HG03378 (cell line): ENCODE measurements at regions not wholly inside any gene's neighbourhood (a gene's known extent, or its start where the extent isn't known, plus 50 kb on each side); places are given as distances from the start of the nearest gene placed in this dataset.

Experiments
- ATAC-seq: cut with Tn5 transposase; IDR thresholded peaks from one replicate; pipeline ENCODE4 v1.9.1; 2021; ENCODE audit warnings: mild to moderate bottlenecking, moderate library complexity; ENCODE audit not compliant: unreplicated experiment

- ATAC-seq: no peak
Observed at GRCh38 chr5:90135779-90136378, 273.7 kb downstream of the CETN3 start.

- no peak for ATAC-seq
Observed at GRCh38 chr5:90134892-90135291, 274.7 kb downstream of the CETN3 start.

GRCh38 chr5:90134381-90134780 is 275.2 kb downstream of the CETN3 start:
- ATAC-seq: no peak

GRCh38 chr5:90133941-90134340 is 275.6 kb downstream of the CETN3 start:
- ATAC-seq: no peak

- peak; percentile 68 for ATAC-seq
Observed at GRCh38 chr5:90131383-90132133, 278.0 kb downstream of the CETN3 start.

- ATAC-seq: no peak
Observed at GRCh38 chr5:90128551-90128950, 281.0 kb downstream of the CETN3 start.

- ATAC-seq: no peak
Observed at GRCh38 chr5:90119531-90119971, 290.0 kb downstream of the CETN3 start.

GRCh38 chr5:90117005-90117404 is 292.6 kb downstream of the CETN3 start:
- no peak for ATAC-seq

GRCh38 chr5:90113108-90113507 is 296.4 kb downstream of the CETN3 start:
- no peak for ATAC-seq

GRCh38 chr5:90112033-90112692 is 297.4 kb downstream of the CETN3 start:
- no peak for ATAC-seq

- ATAC-seq: no peak
Observed at GRCh38 chr5:90111364-90112032, 298.1 kb downstream of the CETN3 start.

- ATAC-seq: no peak
Observed at GRCh38 chr5:90109285-90109684, 300.3 kb downstream of the CETN3 start.

GRCh38 chr5:90099099-90099498 is 310.5 kb downstream of the CETN3 start:
- ATAC-seq: no peak

- no peak for ATAC-seq
Observed at GRCh38 chr5:90097082-90097477, 312.5 kb downstream of the CETN3 start.

- ATAC-seq: no peak
Observed at GRCh38 chr5:90096415-90097081, 313.0 kb downstream of the CETN3 start.

GRCh38 chr5:90095292-90096060 is 314.1 kb downstream of the CETN3 start:
- ATAC-seq: no peak

GRCh38 chr5:90093751-90094485 is 315.6 kb downstream of the CETN3 start:
- ATAC-seq: no peak

GRCh38 chr5:90092734-90093133 is 316.8 kb downstream of the CETN3 start:
- no peak for ATAC-seq

- no peak for ATAC-seq
Observed at GRCh38 chr5:90084342-90084741, 325.2 kb downstream of the CETN3 start.
